ENCODE measurements at regions not wholly inside any gene's neighbourhood (a gene's known extent, or its start where the extent isn't known, plus 50 kb on each side); places are given as distances from the start of the nearest gene placed in this dataset.

DNA sequence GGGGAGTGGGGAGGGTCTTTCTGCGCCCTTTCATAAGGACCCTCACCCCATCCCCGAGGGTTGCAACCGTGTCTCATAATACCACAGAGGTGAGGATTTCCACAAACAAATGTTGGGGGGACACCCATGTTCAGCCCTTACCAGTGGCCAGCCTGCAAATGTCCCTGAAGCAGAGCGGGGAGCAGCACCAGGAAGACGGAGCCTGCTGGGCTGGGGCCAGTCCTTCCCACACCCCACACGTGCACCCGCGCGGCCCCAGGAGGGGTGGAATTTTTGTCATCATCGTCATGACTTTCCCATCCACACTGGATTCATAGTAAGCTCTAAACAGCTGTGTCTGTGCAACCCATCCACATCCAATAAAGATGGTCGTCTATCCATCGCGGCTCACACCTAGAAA is 409.8 kb downstream of the BRD1 start:
- WGBS, 3 donors = 85 to 89% (median 86%) methylated on average over 13 of the region's 13 CpGs
- intact Hi-C loops (cut with DNase I) = no loop called here
- H3K4me1 ChIP-seq (ENCODE audit: insufficient read depth) = no peaks in the 10 kb centered on the region
- H3K27me3 ChIP-seq = no peaks in the 10 kb centered on the region
- H3K4me3 ChIP-seq = no peak overlapping the region
- no peaks in the 10 kb centered on the region for H3K36me3 ChIP-seq
- no peak for DNase-seq
- no peaks in the 10 kb centered on the region for H3K9me3 ChIP-seq
- TF ChIP-seq POLR2A (IDR thresholded peaks at IDR 0.05) = no peak
- TF ChIP-seq, protein P1, sequence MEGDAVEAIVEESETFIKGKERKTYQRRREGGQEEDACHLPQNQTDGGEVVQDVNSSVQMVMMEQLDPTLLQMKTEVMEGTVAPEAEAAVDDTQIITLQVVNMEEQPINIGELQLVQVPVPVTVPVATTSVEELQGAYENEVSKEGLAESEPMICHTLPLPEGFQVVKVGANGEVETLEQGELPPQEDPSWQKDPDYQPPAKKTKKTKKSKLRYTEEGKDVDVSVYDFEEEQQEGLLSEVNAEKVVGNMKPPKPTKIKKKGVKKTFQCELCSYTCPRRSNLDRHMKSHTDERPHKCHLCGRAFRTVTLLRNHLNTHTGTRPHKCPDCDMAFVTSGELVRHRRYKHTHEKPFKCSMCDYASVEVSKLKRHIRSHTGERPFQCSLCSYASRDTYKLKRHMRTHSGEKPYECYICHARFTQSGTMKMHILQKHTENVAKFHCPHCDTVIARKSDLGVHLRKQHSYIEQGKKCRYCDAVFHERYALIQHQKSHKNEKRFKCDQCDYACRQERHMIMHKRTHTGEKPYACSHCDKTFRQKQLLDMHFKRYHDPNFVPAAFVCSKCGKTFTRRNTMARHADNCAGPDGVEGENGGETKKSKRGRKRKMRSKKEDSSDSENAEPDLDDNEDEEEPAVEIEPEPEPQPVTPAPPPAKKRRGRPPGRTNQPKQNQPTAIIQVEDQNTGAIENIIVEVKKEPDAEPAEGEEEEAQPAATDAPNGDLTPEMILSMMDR (IDR thresholded peaks at IDR 0.05) = no peak
- no peak for TF ChIP-seq EP300 (IDR thresholded peaks at IDR 0.05)
- H3K27ac ChIP-seq = no peak overlapping the region

DNA sequence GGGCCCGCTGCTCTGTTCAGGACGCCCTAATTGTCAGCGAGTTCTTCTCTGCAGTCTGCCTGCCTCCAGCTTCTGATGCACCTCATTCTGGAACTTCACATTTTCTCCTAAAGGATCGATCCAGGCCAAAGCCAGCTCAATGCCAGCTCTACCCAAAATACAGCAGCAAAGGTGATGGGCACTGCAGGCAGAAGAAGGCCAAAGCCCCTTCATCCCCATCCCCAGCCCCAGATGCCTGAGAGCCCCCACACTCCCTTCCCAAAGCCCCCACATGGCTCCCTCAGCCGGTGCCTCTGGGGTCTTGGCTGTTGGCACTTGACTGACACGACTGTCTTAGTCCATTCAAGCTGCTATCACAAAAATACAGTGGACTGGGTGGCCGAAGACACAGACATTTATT is 410.3 kb downstream of the BRD1 start:
- Histone ChIP-seq H3K27me3 (no peaks in the 10 kb centered on the region), H3K4me3 (no peak overlapping the region), H3K36me3 (no peaks in the 10 kb centered on the region), H3K27ac (no peak overlapping the region), H3K9me3 (no peaks in the 10 kb centered on the region), H3K4me1 (ENCODE audit: insufficient read depth) (no peaks in the 10 kb centered on the region)
- DNase-seq = no peak
- 83 to 93% (median 84%) methylated on average over 7 of the region's 7 CpGs for WGBS, 3 donors
- TF ChIP-seq, protein P1 (IDR thresholded peaks at IDR 0.05) = no peak
- TF ChIP-seq EP300 (IDR thresholded peaks at IDR 0.05) (no peak), POLR2A (IDR thresholded peaks at IDR 0.05) (no peak)
- intact Hi-C loops (cut with DNase I) = no loop called here

DNA sequence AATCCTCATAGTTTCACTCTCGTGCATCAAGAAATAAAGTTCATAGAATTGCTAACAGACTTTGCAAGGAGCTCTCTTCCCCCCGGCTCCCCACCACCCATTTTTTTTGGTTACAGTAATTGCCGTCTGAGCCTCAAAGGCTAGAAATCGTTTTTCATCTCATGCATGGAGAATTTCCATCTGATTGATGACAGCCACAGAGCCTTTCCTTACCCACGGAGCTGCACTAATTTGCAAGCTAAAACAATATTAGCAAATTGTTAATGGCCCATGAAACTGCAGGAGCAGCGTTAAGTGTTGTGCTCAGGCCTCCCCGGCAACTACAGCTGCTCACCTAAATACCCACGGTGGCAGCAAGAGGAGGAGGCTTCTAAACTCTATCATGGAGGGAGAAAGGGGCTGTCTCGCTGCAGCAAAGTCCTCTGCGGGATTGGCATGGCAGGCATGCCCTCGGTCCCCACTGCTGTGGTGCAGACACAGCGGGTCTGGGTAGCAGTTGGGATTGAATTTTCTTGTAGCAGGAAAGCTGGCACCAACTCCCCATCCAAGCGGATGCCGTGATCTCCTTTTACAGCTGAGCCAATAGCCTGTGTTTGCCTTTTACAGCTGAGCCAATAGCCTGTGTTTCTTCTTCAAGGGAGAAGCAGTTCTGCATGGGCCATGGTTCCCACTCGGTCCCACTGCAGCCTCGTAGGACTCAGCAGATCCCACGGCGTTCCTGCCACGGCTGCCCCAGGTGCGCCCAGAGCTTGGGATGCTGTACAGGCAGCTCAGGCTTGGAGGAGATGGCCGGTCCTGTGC is 412.3 kb downstream of the BRD1 start:
- intact Hi-C loops (cut with DNase I) = no loop called here
- no peaks in the 10 kb centered on the region for H3K36me3 ChIP-seq
- no peak for DNase-seq
- H3K4me3 ChIP-seq = no peak overlapping the region
- no peaks in the 10 kb centered on the region for H3K9me3 ChIP-seq
- H3K27me3 ChIP-seq = no peaks in the 10 kb centered on the region
- whole genome bisulfite sequencing, 3 donors = 60 to 63% (median 63%) methylated on average over 21 of the region's 21 CpGs
- no peaks in the 10 kb centered on the region for H3K4me1 ChIP-seq (ENCODE audit: insufficient read depth)
- no peak overlapping the region for H3K27ac ChIP-seq
- TF ChIP-seq, protein P1 (IDR thresholded peaks at IDR 0.05) = no peak
- TF ChIP-seq POLR2A (IDR thresholded peaks at IDR 0.05) (no peak), EP300 (IDR thresholded peaks at IDR 0.05) (no peak)

DNA sequence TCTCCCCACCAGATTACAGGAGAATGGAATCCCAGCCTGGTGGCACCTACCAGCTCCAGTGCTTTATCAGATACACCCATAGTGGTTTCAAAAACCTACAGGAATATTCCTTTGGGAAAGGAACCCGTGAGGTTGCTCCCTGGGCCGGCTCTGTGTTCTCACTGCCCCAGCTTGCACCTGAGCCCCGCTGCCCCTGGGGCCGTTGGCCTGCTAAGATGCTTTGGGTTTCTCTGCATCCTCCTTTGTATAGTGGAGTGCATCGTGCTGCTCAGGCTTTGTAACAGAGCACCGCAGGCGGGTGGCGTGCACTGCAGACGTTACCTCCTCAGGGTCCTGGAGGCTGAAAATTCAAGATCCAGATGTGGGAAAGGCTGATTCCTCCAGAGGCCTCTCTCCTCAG is 414.1 kb downstream of the BRD1 start:
- 62 to 85% (median 70%) methylated on average over 9 of the region's 9 CpGs for WGBS, 3 donors
- H3K4me3 ChIP-seq = no peak overlapping the region
- TF ChIP-seq, protein P1 (IDR thresholded peaks at IDR 0.05) = no peak
- TF ChIP-seq EP300 (IDR thresholded peaks at IDR 0.05) (no peak), POLR2A (IDR thresholded peaks at IDR 0.05) (no peak)
- no peak for DNase-seq
- H3K4me1 ChIP-seq (ENCODE audit: insufficient read depth) = no peaks in the 10 kb centered on the region
- H3K27me3 ChIP-seq = no peaks in the 10 kb centered on the region
- no peaks in the 10 kb centered on the region for H3K9me3 ChIP-seq
- H3K27ac ChIP-seq = no peak overlapping the region
- intact Hi-C loops (cut with DNase I) = no loop called here
- no peaks in the 10 kb centered on the region for H3K36me3 ChIP-seq
